ENCODE measurements at regions not wholly inside any gene's neighbourhood (a gene's known extent, or its start where the extent isn't known, plus 50 kb on each side); places are given as distances from the start of the nearest gene placed in this dataset.

DNA sequence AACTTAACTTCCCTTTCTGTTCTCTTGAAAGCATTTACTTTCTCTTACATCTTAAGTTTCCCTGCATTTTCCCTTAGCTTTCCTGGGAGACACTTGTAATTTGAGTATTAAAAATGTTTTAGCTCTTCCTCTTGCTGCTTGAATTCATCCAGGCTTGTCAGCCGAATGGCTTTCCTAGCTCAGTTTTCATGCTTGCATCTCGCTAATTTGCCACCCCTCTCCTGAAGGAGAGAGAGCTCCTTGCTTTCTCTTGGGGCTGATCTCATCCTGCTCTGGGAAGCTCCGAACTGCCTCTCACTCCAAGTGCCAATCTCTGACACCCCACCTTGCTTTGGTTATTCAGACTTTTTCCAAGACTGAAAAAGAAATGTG, 374.6 kb upstream of the TBL1XR1 start:
- H3K27me3 ChIP-seq (ENCODE audit: control insufficient read depth in 4 of 4, insufficient read depth in 4 of 4, low read length in 3 of 4), result no peaks in the 10 kb centered on the region
- no peak for DNase-seq (ENCODE audit: low spot score)
- 97% methylated on average over 3 of the region's 3 CpGs for WGBS
- H3K4me3 ChIP-seq (ENCODE audit: low read depth in 1 of 3, low read length in 3 of 3), result no peak overlapping the region
- no peak overlapping the region for H3K27ac ChIP-seq (ENCODE audit: low read depth in 1 of 2, low read length in 2 of 2)
- TF ChIP-seq, protein P1, sequence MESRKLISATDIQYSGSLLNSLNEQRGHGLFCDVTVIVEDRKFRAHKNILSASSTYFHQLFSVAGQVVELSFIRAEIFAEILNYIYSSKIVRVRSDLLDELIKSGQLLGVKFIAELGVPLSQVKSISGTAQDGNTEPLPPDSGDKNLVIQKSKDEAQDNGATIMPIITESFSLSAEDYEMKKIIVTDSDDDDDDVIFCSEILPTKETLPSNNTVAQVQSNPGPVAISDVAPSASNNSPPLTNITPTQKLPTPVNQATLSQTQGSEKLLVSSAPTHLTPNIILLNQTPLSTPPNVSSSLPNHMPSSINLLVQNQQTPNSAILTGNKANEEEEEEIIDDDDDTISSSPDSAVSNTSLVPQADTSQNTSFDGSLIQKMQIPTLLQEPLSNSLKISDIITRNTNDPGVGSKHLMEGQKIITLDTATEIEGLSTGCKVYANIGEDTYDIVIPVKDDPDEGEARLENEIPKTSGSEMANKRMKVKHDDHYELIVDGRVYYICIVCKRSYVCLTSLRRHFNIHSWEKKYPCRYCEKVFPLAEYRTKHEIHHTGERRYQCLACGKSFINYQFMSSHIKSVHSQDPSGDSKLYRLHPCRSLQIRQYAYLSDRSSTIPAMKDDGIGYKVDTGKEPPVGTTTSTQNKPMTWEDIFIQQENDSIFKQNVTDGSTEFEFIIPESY (IDR thresholded peaks at IDR 0.05), result no peak
- TF ChIP-seq, protein P2, sequence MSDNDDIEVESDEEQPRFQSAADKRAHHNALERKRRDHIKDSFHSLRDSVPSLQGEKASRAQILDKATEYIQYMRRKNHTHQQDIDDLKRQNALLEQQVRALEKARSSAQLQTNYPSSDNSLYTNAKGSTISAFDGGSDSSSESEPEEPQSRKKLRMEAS (IDR thresholded peaks at IDR 0.05), result no peak
- TF ChIP-seq NR2F2 (IDR thresholded peaks at IDR 0.05) (no peak), JUND (IDR thresholded peaks at IDR 0.05) (no peak), GABPA (IDR thresholded peaks at IDR 0.05 in 1 of 2, conservative IDR thresholded peaks at IDR 0.05 in 1 of 2) (no peak), HNF4A (conservative IDR thresholded peaks at IDR 0.05) (no peak), SP1 (IDR thresholded peaks at IDR 0.05) (no peak), YY1 (IDR thresholded peaks at IDR 0.05) (no peak), RAD21 (IDR thresholded peaks at IDR 0.05) (no peak), FOXA2 (IDR thresholded peaks at IDR 0.05) (no peak), RXRA (IDR thresholded peaks at IDR 0.05) (no peak), FOXA1 (IDR thresholded peaks at IDR 0.05) (no peak), HNF4G (IDR thresholded peaks at IDR 0.05) (no peak), TAF1 (conservative IDR thresholded peaks at IDR 0.05) (no peak)
- TF ChIP-seq, protein P3, sequence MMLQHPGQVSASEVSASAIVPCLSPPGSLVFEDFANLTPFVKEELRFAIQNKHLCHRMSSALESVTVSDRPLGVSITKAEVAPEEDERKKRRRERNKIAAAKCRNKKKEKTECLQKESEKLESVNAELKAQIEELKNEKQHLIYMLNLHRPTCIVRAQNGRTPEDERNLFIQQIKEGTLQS (IDR thresholded peaks at IDR 0.05), result no peak
- TF ChIP-seq, protein P4, sequence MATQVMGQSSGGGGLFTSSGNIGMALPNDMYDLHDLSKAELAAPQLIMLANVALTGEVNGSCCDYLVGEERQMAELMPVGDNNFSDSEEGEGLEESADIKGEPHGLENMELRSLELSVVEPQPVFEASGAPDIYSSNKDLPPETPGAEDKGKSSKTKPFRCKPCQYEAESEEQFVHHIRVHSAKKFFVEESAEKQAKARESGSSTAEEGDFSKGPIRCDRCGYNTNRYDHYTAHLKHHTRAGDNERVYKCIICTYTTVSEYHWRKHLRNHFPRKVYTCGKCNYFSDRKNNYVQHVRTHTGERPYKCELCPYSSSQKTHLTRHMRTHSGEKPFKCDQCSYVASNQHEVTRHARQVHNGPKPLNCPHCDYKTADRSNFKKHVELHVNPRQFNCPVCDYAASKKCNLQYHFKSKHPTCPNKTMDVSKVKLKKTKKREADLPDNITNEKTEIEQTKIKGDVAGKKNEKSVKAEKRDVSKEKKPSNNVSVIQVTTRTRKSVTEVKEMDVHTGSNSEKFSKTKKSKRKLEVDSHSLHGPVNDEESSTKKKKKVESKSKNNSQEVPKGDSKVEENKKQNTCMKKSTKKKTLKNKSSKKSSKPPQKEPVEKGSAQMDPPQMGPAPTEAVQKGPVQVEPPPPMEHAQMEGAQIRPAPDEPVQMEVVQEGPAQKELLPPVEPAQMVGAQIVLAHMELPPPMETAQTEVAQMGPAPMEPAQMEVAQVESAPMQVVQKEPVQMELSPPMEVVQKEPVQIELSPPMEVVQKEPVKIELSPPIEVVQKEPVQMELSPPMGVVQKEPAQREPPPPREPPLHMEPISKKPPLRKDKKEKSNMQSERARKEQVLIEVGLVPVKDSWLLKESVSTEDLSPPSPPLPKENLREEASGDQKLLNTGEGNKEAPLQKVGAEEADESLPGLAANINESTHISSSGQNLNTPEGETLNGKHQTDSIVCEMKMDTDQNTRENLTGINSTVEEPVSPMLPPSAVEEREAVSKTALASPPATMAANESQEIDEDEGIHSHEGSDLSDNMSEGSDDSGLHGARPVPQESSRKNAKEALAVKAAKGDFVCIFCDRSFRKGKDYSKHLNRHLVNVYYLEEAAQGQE (IDR thresholded peaks at IDR 0.05), result no peak
- TF ChIP-seq, protein P5, sequence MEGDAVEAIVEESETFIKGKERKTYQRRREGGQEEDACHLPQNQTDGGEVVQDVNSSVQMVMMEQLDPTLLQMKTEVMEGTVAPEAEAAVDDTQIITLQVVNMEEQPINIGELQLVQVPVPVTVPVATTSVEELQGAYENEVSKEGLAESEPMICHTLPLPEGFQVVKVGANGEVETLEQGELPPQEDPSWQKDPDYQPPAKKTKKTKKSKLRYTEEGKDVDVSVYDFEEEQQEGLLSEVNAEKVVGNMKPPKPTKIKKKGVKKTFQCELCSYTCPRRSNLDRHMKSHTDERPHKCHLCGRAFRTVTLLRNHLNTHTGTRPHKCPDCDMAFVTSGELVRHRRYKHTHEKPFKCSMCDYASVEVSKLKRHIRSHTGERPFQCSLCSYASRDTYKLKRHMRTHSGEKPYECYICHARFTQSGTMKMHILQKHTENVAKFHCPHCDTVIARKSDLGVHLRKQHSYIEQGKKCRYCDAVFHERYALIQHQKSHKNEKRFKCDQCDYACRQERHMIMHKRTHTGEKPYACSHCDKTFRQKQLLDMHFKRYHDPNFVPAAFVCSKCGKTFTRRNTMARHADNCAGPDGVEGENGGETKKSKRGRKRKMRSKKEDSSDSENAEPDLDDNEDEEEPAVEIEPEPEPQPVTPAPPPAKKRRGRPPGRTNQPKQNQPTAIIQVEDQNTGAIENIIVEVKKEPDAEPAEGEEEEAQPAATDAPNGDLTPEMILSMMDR (IDR thresholded peaks at IDR 0.05; ENCODE audit: low read depth, low read length, missing input control), result no peak
- no peaks in the 10 kb centered on the region for H3K36me3 ChIP-seq (ENCODE audit: control insufficient read depth in 4 of 4, insufficient read depth in 3 of 4, low read depth in 1 of 4, low read length in 3 of 4)
- H3K4me1 ChIP-seq (ENCODE audit: control insufficient read depth in 4 of 4, insufficient read depth in 4 of 4, low read length in 3 of 4), result no peaks in the 10 kb centered on the region
- no peaks in the 10 kb centered on the region for H3K9me3 ChIP-seq (ENCODE audit: control insufficient read depth in 4 of 4, low read length in 3 of 4)
- no peak overlapping the region for H3K9ac ChIP-seq (ENCODE audit: low read depth in 1 of 2, low read length in 2 of 2)
